ENCODE measurements at regions not wholly inside any gene's neighbourhood (a gene's known extent, or its start where the extent isn't known, plus 50 kb on each side); places are given as distances from the start of the nearest gene placed in this dataset.

DNA sequence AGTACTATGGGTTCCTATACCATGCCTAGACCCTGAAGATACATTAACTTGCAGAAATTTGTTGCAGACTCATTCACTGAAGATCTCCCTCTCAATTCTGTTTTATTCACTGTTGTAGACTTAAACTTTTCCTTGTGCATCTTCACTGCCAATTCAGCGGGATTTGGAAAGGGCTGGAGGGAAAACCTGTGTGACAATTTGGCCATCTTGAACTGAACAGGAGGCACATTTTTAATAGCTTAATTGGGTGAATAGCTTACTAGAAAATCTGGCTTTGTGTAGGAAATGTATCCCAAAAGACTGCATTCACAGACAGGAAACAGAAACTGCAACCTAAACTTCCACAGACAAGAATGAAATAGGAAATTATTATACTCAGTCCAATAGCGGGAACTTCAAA is 512.3 kb downstream of the XIRP2 start:
- Histone ChIP-seq H3K27ac (no peak overlapping the region), H3K4me1 (no peaks in the 10 kb centered on the region), H3K4me3 (no peak overlapping the region), H3K9ac (ENCODE audit: low read depth in 2 of 2, low read length in 2 of 2) (no peak overlapping the region), H3K27me3 (no peaks in the 10 kb centered on the region), H3K36me3 (no peaks in the 10 kb centered on the region), H3K9me3 (no peaks in the 10 kb centered on the region)
- no peak for DNase-seq
- intact Hi-C loops (cut with DNase I): no loop called here
- TF ChIP-seq, protein P1, sequence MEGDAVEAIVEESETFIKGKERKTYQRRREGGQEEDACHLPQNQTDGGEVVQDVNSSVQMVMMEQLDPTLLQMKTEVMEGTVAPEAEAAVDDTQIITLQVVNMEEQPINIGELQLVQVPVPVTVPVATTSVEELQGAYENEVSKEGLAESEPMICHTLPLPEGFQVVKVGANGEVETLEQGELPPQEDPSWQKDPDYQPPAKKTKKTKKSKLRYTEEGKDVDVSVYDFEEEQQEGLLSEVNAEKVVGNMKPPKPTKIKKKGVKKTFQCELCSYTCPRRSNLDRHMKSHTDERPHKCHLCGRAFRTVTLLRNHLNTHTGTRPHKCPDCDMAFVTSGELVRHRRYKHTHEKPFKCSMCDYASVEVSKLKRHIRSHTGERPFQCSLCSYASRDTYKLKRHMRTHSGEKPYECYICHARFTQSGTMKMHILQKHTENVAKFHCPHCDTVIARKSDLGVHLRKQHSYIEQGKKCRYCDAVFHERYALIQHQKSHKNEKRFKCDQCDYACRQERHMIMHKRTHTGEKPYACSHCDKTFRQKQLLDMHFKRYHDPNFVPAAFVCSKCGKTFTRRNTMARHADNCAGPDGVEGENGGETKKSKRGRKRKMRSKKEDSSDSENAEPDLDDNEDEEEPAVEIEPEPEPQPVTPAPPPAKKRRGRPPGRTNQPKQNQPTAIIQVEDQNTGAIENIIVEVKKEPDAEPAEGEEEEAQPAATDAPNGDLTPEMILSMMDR (IDR thresholded peaks at IDR 0.05): no peak

DNA sequence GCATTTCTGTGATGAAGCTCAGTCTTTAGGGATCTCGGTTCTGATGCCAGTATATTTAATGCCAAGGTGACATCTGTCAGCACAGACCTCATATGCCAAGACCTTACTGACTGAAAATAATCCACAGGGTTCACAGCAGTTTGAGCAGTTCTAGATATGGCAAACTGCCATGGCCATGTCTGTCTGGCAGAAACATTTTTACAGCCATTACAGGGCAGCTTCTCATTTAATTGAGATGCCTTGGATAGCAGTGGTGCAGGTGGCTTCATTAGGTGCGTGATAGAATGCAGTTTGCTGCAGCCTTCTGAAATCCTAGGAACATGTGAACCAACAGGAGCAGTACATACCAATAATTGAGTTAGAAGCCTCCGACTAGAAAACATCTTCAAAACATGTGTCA is 510.6 kb downstream of the XIRP2 start:
- intact Hi-C loops (cut with DNase I): no loop called here
- no peaks in the 10 kb centered on the region for H3K9me3 ChIP-seq
- DNase-seq: no peak
- no peak overlapping the region for H3K9ac ChIP-seq (ENCODE audit: low read depth in 2 of 2, low read length in 2 of 2)
- TF ChIP-seq, protein P1 (IDR thresholded peaks at IDR 0.05): no peak
- no peaks in the 10 kb centered on the region for H3K36me3 ChIP-seq
- no peak overlapping the region for H3K4me3 ChIP-seq
- H3K27me3 ChIP-seq: no peaks in the 10 kb centered on the region
- H3K4me1 ChIP-seq: no peaks in the 10 kb centered on the region
- H3K27ac ChIP-seq: no peak overlapping the region

DNA sequence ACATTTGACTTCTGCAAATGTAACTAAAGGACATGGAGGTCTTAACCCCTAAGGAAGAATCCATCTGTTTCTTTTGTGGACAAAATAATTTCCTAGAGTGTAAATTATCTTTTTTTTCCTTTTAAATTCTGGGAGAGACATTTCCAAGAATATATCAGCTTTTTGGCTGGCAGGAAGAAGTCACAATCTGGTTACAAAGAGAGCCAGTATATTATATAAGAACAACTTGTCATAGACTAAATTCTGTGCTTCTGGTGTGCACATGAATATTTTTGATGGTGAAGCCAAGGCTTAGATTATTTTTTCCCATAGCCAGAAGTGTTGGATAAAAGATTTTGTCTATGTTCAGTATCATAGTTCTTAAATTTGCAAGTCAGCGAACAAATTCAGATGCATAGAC is 500.6 kb downstream of the XIRP2 start:
- no peaks in the 10 kb centered on the region for H3K36me3 ChIP-seq
- TF ChIP-seq, protein P1 (IDR thresholded peaks at IDR 0.05): no peak
- H3K27me3 ChIP-seq: no peaks in the 10 kb centered on the region
- no peaks in the 10 kb centered on the region for H3K9me3 ChIP-seq
- no peak overlapping the region for H3K27ac ChIP-seq
- H3K4me1 ChIP-seq: peaks cover 10% of the 10 kb centered on the region
- no peak overlapping the region for H3K9ac ChIP-seq (ENCODE audit: low read depth in 2 of 2, low read length in 2 of 2)
- H3K4me3 ChIP-seq: no peak overlapping the region
- no peak for DNase-seq
- intact Hi-C loops (cut with DNase I): no loop called here

DNA sequence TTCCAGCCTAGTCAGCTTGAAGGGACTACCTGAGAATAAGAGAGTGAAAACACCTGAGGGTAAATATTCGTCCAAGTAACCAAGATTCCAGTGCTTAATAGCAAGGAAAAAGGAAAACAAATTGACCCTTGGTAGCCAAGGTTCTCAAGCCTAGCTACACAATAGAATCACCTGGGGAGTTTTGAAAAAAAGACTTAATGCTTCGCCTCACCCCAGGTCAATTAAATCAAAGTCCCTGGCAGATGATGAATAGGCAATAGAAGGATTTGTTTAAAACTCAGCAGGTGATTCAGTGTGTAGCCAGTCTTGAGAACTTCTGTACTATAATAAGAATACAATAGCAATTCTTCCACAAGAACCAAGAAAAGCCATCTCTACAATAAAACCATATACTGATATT is 500.2 kb downstream of the XIRP2 start:
- no peaks in the 10 kb centered on the region for H3K36me3 ChIP-seq
- DNase-seq: no peak
- H3K4me1 ChIP-seq: peaks cover 10% of the 10 kb centered on the region
- H3K27me3 ChIP-seq: no peaks in the 10 kb centered on the region
- no peak overlapping the region for H3K27ac ChIP-seq
- TF ChIP-seq, protein P1 (IDR thresholded peaks at IDR 0.05): no peak
- intact Hi-C loops (cut with DNase I): no loop called here
- no peaks in the 10 kb centered on the region for H3K9me3 ChIP-seq
- H3K4me3 ChIP-seq: no peak overlapping the region
- H3K9ac ChIP-seq (ENCODE audit: low read depth in 2 of 2, low read length in 2 of 2): no peak overlapping the region

DNA sequence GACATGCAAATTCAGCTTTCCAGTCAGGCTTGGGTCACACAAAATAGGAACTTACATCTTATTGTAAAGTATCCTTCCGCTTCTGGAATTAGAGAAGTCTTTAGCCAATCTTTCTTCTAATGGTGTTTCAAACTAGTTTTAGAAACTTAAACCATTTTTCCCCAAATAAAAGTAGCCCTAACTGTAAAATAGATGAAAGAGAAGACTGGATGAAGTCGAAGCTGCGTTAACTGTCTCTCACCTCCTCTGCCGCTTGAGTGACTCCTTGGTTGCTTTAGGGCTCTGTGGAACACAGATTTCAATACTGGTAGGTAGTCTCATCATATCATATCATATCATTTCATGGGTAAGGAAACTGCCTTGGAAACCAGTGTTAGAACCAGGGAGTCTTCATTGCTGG is 498.4 kb downstream of the XIRP2 start:
- DNase-seq: no peak
- no peaks in the 10 kb centered on the region for H3K9me3 ChIP-seq
- H3K4me3 ChIP-seq: no peak overlapping the region
- H3K27ac ChIP-seq: no peak overlapping the region
- H3K36me3 ChIP-seq: no peaks in the 10 kb centered on the region
- H3K4me1 ChIP-seq: peaks cover 10% of the 10 kb centered on the region
- no peak overlapping the region for H3K9ac ChIP-seq (ENCODE audit: low read depth in 2 of 2, low read length in 2 of 2)
- intact Hi-C loops (cut with DNase I): no loop called here
- TF ChIP-seq, protein P1 (IDR thresholded peaks at IDR 0.05): no peak
- no peaks in the 10 kb centered on the region for H3K27me3 ChIP-seq
